ENCODE measurements at regions not wholly inside any gene's neighbourhood (a gene's known extent, or its start where the extent isn't known, plus 50 kb on each side); places are given as distances from the start of the nearest gene placed in this dataset.

DNA sequence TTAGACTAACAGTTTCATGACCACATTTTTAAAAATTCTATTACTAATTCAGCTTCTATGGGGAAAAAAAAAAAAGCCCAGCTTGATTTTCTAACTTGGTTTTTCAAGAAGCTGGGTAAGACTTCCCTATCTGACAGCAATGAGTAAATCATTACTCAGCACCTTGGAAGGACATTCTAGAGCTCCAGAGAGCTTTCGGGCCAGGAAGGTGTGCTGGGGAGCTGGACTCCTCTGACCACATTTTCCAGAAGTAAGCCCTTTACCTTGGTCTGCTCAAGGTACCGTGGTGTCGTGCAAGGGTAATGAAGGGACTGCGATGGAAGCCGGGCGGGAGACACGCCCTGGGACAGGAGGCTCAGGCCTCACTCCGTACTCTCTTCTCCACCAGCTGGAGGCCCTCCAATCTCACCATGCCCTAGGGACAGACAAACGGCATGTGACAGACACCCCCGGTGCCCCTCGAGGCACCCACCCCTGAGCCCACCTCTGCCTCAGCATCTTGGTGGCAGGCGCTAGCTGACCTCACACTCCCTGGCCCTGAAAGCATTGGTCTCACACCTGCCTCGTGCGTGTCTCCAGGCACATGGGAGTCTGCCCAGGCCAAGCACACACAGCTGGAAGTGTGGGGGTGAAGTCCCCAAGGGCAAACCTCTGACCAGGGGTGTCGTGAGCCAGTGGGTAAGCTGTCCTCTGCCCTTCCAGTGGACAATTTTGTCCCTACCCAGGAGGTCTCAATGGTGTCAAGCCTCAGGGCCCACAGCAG is 152.1 kb downstream of the OAT start:
- TF ChIP-seq TAF1 (IDR thresholded peaks at IDR 0.05; ENCODE audit: borderline replicate concordance, low read depth, low read length) (no peak), RFX5 (IDR thresholded peaks at IDR 0.05; ENCODE audit: low read depth, low read length) (no peak), EGR1 (IDR thresholded peaks at IDR 0.05; ENCODE audit: borderline replicate concordance in 1 of 2, low read depth in 2 of 2, low read length in 2 of 2) (no peak), GATAD2B (conservative IDR thresholded peaks at IDR 0.05; ENCODE audit: low read depth) (no peak), CHD2 (IDR thresholded peaks at IDR 0.05; ENCODE audit: borderline replicate concordance, low read depth, low read length) (no peak), FOXM1 (IDR thresholded peaks at IDR 0.05; ENCODE audit: low read depth, low read length) (no peak), ASH2L (IDR thresholded peaks at IDR 0.05; ENCODE audit: borderline replicate concordance, low read depth) (no peak), LARP7 (IDR thresholded peaks at IDR 0.05) (no peak)
- TF ChIP-seq, protein P1, sequence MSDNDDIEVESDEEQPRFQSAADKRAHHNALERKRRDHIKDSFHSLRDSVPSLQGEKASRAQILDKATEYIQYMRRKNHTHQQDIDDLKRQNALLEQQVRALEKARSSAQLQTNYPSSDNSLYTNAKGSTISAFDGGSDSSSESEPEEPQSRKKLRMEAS (IDR thresholded peaks at IDR 0.05; ENCODE audit: low read depth, low read length) = no peak
- TF ChIP-seq, protein P2, sequence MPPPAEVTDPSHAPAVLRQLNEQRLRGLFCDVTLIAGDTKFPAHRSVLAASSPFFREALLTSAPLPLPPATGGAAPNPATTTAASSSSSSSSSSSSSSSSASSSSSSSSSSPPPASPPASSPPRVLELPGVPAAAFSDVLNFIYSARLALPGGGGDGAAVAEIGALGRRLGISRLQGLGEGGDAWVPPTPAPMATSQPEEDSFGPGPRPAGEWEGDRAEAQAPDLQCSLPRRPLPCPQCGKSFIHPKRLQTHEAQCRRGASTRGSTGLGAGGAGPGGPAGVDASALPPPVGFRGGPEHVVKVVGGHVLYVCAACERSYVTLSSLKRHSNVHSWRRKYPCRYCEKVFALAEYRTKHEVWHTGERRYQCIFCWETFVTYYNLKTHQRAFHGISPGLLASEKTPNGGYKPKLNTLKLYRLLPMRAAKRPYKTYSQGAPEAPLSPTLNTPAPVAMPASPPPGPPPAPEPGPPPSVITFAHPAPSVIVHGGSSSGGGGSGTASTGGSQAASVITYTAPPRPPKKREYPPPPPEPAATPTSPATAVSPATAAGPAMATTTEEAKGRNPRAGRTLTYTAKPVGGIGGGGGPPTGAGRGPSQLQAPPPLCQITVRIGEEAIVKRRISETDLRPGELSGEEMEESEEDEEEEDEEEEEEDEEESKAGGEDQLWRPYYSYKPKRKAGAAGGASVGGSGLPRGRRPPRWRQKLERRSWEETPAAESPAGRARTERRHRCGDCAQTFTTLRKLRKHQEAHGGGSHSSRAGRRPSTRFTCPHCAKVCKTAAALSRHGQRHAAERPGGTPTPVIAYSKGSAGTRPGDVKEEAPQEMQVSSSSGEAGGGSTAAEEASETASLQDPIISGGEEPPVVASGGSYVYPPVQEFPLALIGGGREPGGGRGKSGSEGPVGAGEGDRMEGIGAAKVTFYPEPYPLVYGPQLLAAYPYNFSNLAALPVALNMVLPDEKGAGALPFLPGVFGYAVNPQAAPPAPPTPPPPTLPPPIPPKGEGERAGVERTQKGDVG (CRISPR knock-in tag; IDR thresholded peaks at IDR 0.05) = no peak
- TF ChIP-seq, protein P3, sequence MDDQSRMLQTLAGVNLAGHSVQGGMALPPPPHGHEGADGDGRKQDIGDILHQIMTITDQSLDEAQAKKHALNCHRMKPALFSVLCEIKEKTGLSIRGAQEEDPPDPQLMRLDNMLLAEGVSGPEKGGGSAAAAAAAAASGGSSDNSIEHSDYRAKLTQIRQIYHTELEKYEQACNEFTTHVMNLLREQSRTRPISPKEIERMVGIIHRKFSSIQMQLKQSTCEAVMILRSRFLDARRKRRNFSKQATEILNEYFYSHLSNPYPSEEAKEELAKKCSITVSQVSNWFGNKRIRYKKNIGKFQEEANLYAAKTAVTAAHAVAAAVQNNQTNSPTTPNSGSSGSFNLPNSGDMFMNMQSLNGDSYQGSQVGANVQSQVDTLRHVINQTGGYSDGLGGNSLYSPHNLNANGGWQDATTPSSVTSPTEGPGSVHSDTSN (IDR thresholded peaks at IDR 0.05; ENCODE audit: insufficient replicate concordance, low read depth, low read length) = no peak

Measured in GM12878 (cell line).